SK-N-SH (cell line): ENCODE measurements at regions not wholly inside any gene's neighbourhood (a gene's known extent, or its start where the extent isn't known, plus 50 kb on each side); places are given as distances from the start of the nearest gene placed in this dataset.

Source experiments
- CTCF ChIA-PET: fragments of 300-600, 350-600 bp; formaldehyde crosslinking; extraction: SDS; loops from one replicate; lab custom pipeline; 2021; lab: Yijun Ruan, JAX
- POLR2A ChIA-PET: fragments of 350-600 bp; sonication (Branson Sonifier 250); formaldehyde crosslinking; extraction: SDS; loops from one replicate; lab custom pipeline; 2020; ENCODE audit warnings: antibody characterized with exemption, inconsistent platforms; lab: Yijun Ruan, JAX
- DNase-seq: peaks from one replicate; pipeline ENCODE4 v3.0.0; 2012
- H2AFZ ChIP-seq: fragments of 200-600 bp; sonication (generic); 2 replicates; pipeline ENCODE4 v1.8.1; 2016; ENCODE audit warnings: antibody characterized with exemption, mild to moderate bottlenecking, low read depth
- H3F3A ChIP-seq: fragments of 200-600 bp; sonication (generic); replicated peaks from 2 replicates; pipeline ENCODE3; 2016; ENCODE audit warnings: antibody characterized with exemption, mild to moderate bottlenecking; ENCODE audit not compliant: insufficient read depth
- H3K27ac ChIP-seq, 2 experiments: fragments of 200-500 bp in 1 of 2; fragments of 200-600 bp in 1 of 2; sonication (Bioruptor generic) in 1 of 2; sonication (generic), shearing (Covaris generic) in 1 of 2; 2 replicates each; pipeline versions ENCODE4 v1.5.1 to v1.6.1; 2014 to 2016; ENCODE audit warnings: low read depth in 2 of 2, inconsistent platforms in 1 of 2, low read length in 1 of 2, mild to moderate bottlenecking in 1 of 2, mixed read lengths in 1 of 2
- H3K27me3 ChIP-seq: fragments of 200-600 bp; sonication (generic), shearing (Covaris generic); 2 replicates; pipeline ENCODE4 v1.6.1; 2016; ENCODE audit warnings: mixed run types; ENCODE audit not compliant: insufficient read depth
- H3K36me3 ChIP-seq, 2 experiments: fragments of 200-500 bp in 1 of 2; fragments of 200-600 bp in 1 of 2; sonication (Bioruptor generic) in 1 of 2; sonication (generic) in 1 of 2; replicated peaks in 1 of 2; 2 replicates each; pipeline versions ENCODE3 to v1.5.1; 2014 to 2016; ENCODE audit warnings: low read length in 1 of 2, mild to moderate bottlenecking in 1 of 2; ENCODE audit not compliant: insufficient read depth in 2 of 2, control insufficient read depth in 1 of 2
- H3K4me1 ChIP-seq, 2 experiments: fragments of 200-500 bp in 1 of 2; fragments of 200-600 bp in 1 of 2; sonication (Bioruptor generic) in 1 of 2; sonication (generic), shearing (Covaris generic) in 1 of 2; 2 replicates each; pipeline versions ENCODE4 v1.5.1 to v1.6.1; 2014 to 2016; ENCODE audit warnings: low read depth in 1 of 2, low read length in 1 of 2, mixed run types in 1 of 2; ENCODE audit not compliant: insufficient read depth in 2 of 2, control insufficient read depth in 1 of 2
- H3K4me2 ChIP-seq: fragments of 200-600 bp; sonication (generic), shearing (Covaris generic); 2 replicates; pipeline ENCODE4 v1.6.1; 2017; ENCODE audit warnings: mixed run types
- H3K4me3 ChIP-seq, 2 experiments: fragments of 200-500 bp in 1 of 2; fragments of 200-600 bp in 1 of 2; sonication (Bioruptor generic) in 1 of 2; sonication (generic), shearing (Covaris generic) in 1 of 2; 2 replicates each; pipeline versions ENCODE4 v1.5.1 to v1.8.1; 2014 to 2016; ENCODE audit warnings: low read depth in 2 of 2, inconsistent platforms in 1 of 2, low read length in 1 of 2, mild to moderate bottlenecking in 1 of 2, mixed read lengths in 1 of 2, moderate library complexity in 1 of 2
- H3K79me2 ChIP-seq: fragments of 200-600 bp; sonication (generic); 2 replicates; pipeline ENCODE4 v1.8.1; 2017; ENCODE audit warnings: mild to moderate bottlenecking; ENCODE audit not compliant: insufficient read depth
- H3K9ac ChIP-seq: fragments of 200-600 bp; sonication (generic); 2 replicates; pipeline ENCODE4 v1.6.1; 2017; ENCODE audit warnings: mixed run types
- H3K9me2 ChIP-seq: fragments of 200-600 bp; sonication (generic); 2 replicates; pipeline ENCODE4 v1.6.1; 2017; ENCODE audit warnings: mixed run types
- H3K9me3 ChIP-seq: fragments of 200-600 bp; sonication (generic); 2 replicates; pipeline ENCODE4 v1.6.1; 2017; ENCODE audit warnings: mixed run types, mild to moderate bottlenecking, moderate library complexity
- H4K20me1 ChIP-seq: fragments of 200-600 bp; sonication (generic); 2 replicates; pipeline ENCODE4 v1.6.1; 2017; ENCODE audit warnings: mild to moderate bottlenecking, mixed run types; ENCODE audit not compliant: insufficient read depth
- CHD2 ChIP-seq: fragments of 150-350 bp; IDR thresholded peaks from 2 replicates; pipeline ENCODE4 v1.6.1; 2018; ENCODE audit warnings: low read length; ENCODE audit not compliant: partially characterized antibody
- ELF1 ChIP-seq: IDR thresholded peaks from 2 replicates; pipeline ENCODE4 v1.4.0; 2012
- FOXJ3 ChIP-seq: sonication (generic); formaldehyde crosslinking; IDR thresholded peaks from 2 replicates; pipeline ENCODE4 v1.5.1; 2020; ENCODE audit warnings: mild to moderate bottlenecking, missing genetic modification reagents
- FOXM1 ChIP-seq: IDR thresholded peaks from 2 replicates; pipeline ENCODE4 v1.4.0; 2012; ENCODE audit warnings: low read depth, mild to moderate bottlenecking
- IRF3 ChIP-seq: fragments of 150-350 bp; IDR thresholded peaks from 2 replicates; pipeline ENCODE4 v1.6.1; 2016; ENCODE audit warnings: mild to moderate bottlenecking, low read depth, low read length
- JUND ChIP-seq: IDR thresholded peaks from 2 replicates; pipeline ENCODE4 v1.4.0; 2012
- MAX ChIP-seq: IDR thresholded peaks from 2 replicates; pipeline ENCODE4 v1.4.0; 2012; ENCODE audit warnings: low read depth
- MEF2A ChIP-seq: IDR thresholded peaks from 2 replicates; pipeline ENCODE4 v1.4.0; 2012; ENCODE audit warnings: low read depth, borderline replicate concordance
- NFIC ChIP-seq: IDR thresholded peaks from 2 replicates; pipeline ENCODE4 v1.4.0; 2012; ENCODE audit warnings: borderline replicate concordance
- POLR2AphosphoS5 ChIP-seq: IDR thresholded peaks from 2 replicates; pipeline ENCODE4 v1.6.1; 2012; ENCODE audit warnings: low read depth, low read length
- RFX5 ChIP-seq: IDR thresholded peaks from 2 replicates; pipeline ENCODE4 v1.6.1; 2012; ENCODE audit warnings: mild to moderate bottlenecking, improper control_type of control experiment, low read length
- TAF1 ChIP-seq: IDR thresholded peaks from 2 replicates; pipeline ENCODE4 v1.6.1; 2012; ENCODE audit warnings: low read depth, mild to moderate bottlenecking, low read length, moderate library complexity, borderline replicate concordance
- YY1 ChIP-seq: IDR thresholded peaks from 2 replicates; pipeline ENCODE4 v1.4.0; 2012; ENCODE audit warnings: low read depth, mild to moderate bottlenecking
- WGBS: methylation state at CpG from one replicate; pipeline ENCODE4 v1.1.6; 2017; ENCODE audit warnings: low lambda C conversion rate; 5-methylcytosine and 5-hydroxymethylcytosine counted together

- CTCF ChIA-PET: no interaction called here
- TF ChIP-seq JUND: no peak
- no peak for TF ChIP-seq IRF3
- TF ChIP-seq FOXJ3 (CRISPR knock-in tag): no peak
- TF ChIP-seq CHD2: no peak
- TF ChIP-seq ELF1: no peak
- no peak for TF ChIP-seq FOXM1
- TF ChIP-seq YY1: no peak
- TF ChIP-seq TAF1: no peak
- TF ChIP-seq POLR2AphosphoS5: no peak
- no peak for TF ChIP-seq MAX
- TF ChIP-seq RFX5: no peak
- no peak for TF ChIP-seq MEF2A
- POLR2A ChIA-PET: no interaction called here
- no peaks in the 10 kb centered on the region for H3K79me2 ChIP-seq
- no peaks in the 10 kb centered on the region for H3K9me3 ChIP-seq
- H3K4me2 ChIP-seq: no peak overlapping the region
- H3K27ac ChIP-seq: no peak overlapping the region
- no peak overlapping the region for H2AFZ ChIP-seq
- H3K4me3 ChIP-seq: no peak overlapping the region
- no peaks in the 10 kb centered on the region for H3F3A ChIP-seq
- H3K27me3 ChIP-seq: no peaks in the 10 kb centered on the region
- no peaks in the 10 kb centered on the region for H3K36me3 ChIP-seq
- no peaks in the 10 kb centered on the region for H3K9me2 ChIP-seq
- WGBS: 48% methylated on average over 3 of the region's 3 CpGs
- no peak overlapping the region for H3K9ac ChIP-seq
- H4K20me1 ChIP-seq: no peaks in the 10 kb centered on the region
- DNase-seq: no peak
- no peaks in the 10 kb centered on the region for H3K4me1 ChIP-seq
These were observed 262.5 kb upstream of the TAS2R1 start for GRCh38 chr5:9892696-9893095.

- Histone ChIP-seq H4K20me1 (no peaks in the 10 kb centered on the region), H3K79me2 (no peaks in the 10 kb centered on the region), H3K4me1 (no peaks in the 10 kb centered on the region), H3K4me3 (no peak overlapping the region), H3K4me2 (no peak overlapping the region), H3K9me3 (no peaks in the 10 kb centered on the region), H2AFZ (no peak overlapping the region), H3K27me3 (no peaks in the 10 kb centered on the region), H3K36me3 (no peaks in the 10 kb centered on the region), H3K9me2 (no peaks in the 10 kb centered on the region), H3K9ac (no peak overlapping the region), H3K27ac (no peak overlapping the region), H3F3A (no peaks in the 10 kb centered on the region)
- WGBS: 41% methylated on average over 4 of the region's 4 CpGs
- DNase-seq: no peak
- CTCF ChIA-PET: interaction anchor here (0.8 to 0.9 kb wide), 3 partner anchors 10 to 15 kb away, joined by 3 to 4 read pairs (median 3); no protein-coding TSS in a partner anchor
- POLR2A ChIA-PET: no interaction called here
- no peak for TF ChIP-seq FOXM1
These were observed 259.4 kb upstream of the TAS2R1 start for GRCh38 chr5:9889511-9889910.

- POLR2A ChIA-PET: interaction anchor here (1.3 kb wide), 1 partner anchor 44 kb away, joined by 3 read pairs; no protein-coding TSS in a partner anchor
- 45% methylated on average over 3 of the region's 3 CpGs for WGBS
- no peaks in the 10 kb centered on the region for H3K27me3 ChIP-seq
- TF ChIP-seq NFIC: no peak
- TF ChIP-seq, all 33 proteins: peak for 0
- DNase-seq: no peak
- Histone ChIP-seq H3K9me2 (no peaks in the 10 kb centered on the region), H3K9me3 (no peaks in the 10 kb centered on the region), H3K27ac (no peak overlapping the region), H3K9ac (no peak overlapping the region), H3K4me2 (peak overlapping the region; percentile 21; the same call in 1 of the 2 replicates), H3K4me3 (no peak overlapping the region), H4K20me1 (no peaks in the 10 kb centered on the region), H3K36me3 (no peaks in the 10 kb centered on the region), H3K79me2 (no peaks in the 10 kb centered on the region), H3K4me1 (no peaks in the 10 kb centered on the region), H3F3A (no peaks in the 10 kb centered on the region), H2AFZ (no peak overlapping the region)
- CTCF ChIA-PET: no interaction called here
These were observed 258.4 kb upstream of the TAS2R1 start for GRCh38 chr5:9888501-9888901.
